HFF-Myc (cell line): ENCODE measurements at regions not wholly inside any gene's neighbourhood (a gene's known extent, or its start where the extent isn't known, plus 50 kb on each side); places are given as distances from the start of the nearest gene placed in this dataset.

Experiments
- DNase-seq: peaks from one replicate; pipeline ENCODE4 v3.0.0-alpha.2; 2011; ENCODE audit warnings: low read depth; ENCODE audit errors: extremely low read depth
- H3K4me3 ChIP-seq: replicated peaks from 2 replicates; pipeline ENCODE4 v1.5.1; 2011; ENCODE audit warnings: low read depth, mild to moderate bottlenecking, control low read depth, low read length
- TF ChIP-seq, protein P1 (sequence below): IDR thresholded peaks from 2 replicates; pipeline ENCODE4 v1.5.1; 2012; ENCODE audit warnings: mild to moderate bottlenecking, low read depth, low read length, control low read depth; ENCODE audit errors: missing control alignments

GRCh38 chr18:40821596-40822243, 1133.3 kb upstream of the PIK3C3 start:
- no peak overlapping the region for H3K4me3 ChIP-seq
- DNase-seq = no peak
- TF ChIP-seq, protein P1, sequence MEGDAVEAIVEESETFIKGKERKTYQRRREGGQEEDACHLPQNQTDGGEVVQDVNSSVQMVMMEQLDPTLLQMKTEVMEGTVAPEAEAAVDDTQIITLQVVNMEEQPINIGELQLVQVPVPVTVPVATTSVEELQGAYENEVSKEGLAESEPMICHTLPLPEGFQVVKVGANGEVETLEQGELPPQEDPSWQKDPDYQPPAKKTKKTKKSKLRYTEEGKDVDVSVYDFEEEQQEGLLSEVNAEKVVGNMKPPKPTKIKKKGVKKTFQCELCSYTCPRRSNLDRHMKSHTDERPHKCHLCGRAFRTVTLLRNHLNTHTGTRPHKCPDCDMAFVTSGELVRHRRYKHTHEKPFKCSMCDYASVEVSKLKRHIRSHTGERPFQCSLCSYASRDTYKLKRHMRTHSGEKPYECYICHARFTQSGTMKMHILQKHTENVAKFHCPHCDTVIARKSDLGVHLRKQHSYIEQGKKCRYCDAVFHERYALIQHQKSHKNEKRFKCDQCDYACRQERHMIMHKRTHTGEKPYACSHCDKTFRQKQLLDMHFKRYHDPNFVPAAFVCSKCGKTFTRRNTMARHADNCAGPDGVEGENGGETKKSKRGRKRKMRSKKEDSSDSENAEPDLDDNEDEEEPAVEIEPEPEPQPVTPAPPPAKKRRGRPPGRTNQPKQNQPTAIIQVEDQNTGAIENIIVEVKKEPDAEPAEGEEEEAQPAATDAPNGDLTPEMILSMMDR = no peak

GRCh38 chr18:40812981-40813515, 1142.0 kb upstream of the PIK3C3 start:
- TF ChIP-seq, protein P1 = no peak
- DNase-seq = no peak
- H3K4me3 ChIP-seq = no peak overlapping the region

DNA sequence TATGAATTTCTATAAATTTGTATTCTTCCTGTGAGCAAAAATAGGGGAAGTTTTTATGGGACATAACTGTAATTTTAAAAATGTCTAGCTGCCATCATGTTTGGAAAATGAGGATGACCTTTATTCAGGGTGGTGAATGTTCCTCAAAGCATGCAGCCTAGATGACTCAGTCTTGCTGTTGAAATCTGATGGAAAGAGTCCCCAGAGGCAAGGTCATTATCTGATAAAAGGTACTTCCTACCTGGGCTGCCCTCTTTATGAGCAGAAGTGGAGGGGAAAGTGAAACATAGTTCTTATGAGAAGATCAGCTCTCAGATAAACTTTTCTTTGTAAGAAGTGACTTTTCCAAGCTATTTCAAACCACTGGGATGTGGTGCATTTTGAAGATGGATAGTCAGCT, 1144.7 kb upstream of the PIK3C3 start:
- H3K4me3 ChIP-seq = no peak overlapping the region
- DNase-seq = no peak
- TF ChIP-seq, protein P1 = no peak

DNA sequence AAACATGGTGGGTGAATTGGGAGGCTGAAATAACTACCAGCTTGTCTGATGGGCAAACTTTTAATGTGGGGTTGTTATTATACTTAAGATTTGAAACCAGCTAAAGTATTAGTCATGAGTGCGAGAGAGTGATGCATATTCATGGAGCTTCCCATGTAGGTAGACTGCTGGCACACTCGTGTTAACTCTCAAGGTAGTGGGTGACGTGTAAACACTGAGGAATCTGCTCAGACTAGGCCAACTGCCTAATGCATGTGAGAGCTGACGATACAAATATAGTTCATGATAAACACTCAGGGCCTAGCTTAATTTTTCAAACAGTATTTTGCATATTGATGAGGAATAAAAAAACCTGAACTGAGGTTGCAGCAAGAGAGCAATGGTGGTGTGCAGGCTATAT, 1165.7 kb upstream of the PIK3C3 start:
- no peak for DNase-seq
- H3K4me3 ChIP-seq = no peak overlapping the region
- TF ChIP-seq, protein P1 = no peak

DNA sequence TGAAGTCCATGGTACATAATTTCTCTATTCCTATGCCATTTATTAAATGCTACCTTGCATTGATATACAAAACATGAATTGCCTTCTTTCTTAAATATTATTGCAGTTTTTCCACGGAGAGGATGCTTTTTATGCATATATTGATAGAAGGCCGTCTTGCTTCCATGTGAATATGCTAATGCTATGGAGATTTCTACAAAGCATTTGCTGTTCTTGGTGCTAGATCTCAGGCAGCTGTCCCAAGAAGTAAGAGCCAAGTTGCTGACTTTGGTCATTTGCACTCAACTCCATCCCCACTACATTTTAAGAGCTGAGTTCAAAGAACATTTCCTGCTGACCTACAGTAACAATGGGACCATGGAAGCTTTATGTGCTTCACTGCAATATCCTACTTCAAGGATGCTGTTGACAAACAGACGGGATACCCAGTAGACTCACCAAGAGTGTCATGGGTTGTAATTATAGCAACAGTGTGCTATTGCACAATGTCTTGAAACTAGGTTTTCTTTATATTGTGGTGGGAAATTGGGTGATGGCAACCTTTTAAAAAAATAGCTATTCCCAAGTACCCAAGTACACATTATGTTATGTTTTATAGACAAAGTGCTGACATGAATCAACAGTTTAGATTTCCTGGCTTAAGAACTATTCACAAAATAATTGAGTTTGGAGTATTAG, 1172.4 kb upstream of the PIK3C3 start:
- no peak for DNase-seq
- no peak overlapping the region for H3K4me3 ChIP-seq
- TF ChIP-seq, protein P1 = no peak

- H3K4me3 ChIP-seq = no peak overlapping the region
- DNase-seq = no peak
- TF ChIP-seq, protein P1 = no peak
Observed at GRCh38 chr18:40769786-40770185, 1185.2 kb upstream of the PIK3C3 start.
